HEK293 (cell line): ENCODE measurements at regions not wholly inside any gene's neighbourhood (a gene's known extent, or its start where the extent isn't known, plus 50 kb on each side); places are given as distances from the start of the nearest gene placed in this dataset.
"Not testable (repeated sequence)": the region's sequence is repeated elsewhere in the genome, so short reads cannot be mapped to it uniquely, and the experiment has no call there.

Experiments
- CTCF ChIA-PET: fragments of 350-600 bp; formaldehyde crosslinking; extraction: SDS; loops from one replicate; lab custom pipeline; 2021; ENCODE audit warnings: antibody characterized with exemption; lab: Yijun Ruan, JAX
- POLR2A ChIA-PET: fragments of 300-600 bp; formaldehyde crosslinking; extraction: SDS; loops from one replicate; lab custom pipeline; 2020; ENCODE audit warnings: antibody characterized with exemption, inconsistent platforms; lab: Yijun Ruan, JAX
- H3K27ac ChIP-seq: fragments of 200-500 bp; sonication (Bioruptor generic); 2 replicates; pipeline ENCODE4 v1.5.1; 2014; ENCODE audit warnings: low read depth, low read length, control low read depth, inconsistent platforms; ENCODE audit errors: extremely low read depth
- H3K36me3 ChIP-seq, 2 experiments: fragments of 200-500 bp in 1 of 2; sonication (Bioruptor generic) in 1 of 2; 1 replicate in 1 of 2; 2 replicates in 1 of 2; pipeline ENCODE4 v1.5.1; 2014 to 2017; ENCODE audit warnings: inconsistent platforms in 2 of 2, low read length in 2 of 2; ENCODE audit not compliant: control insufficient read depth in 2 of 2, insufficient read depth in 1 of 2
- H3K4me1 ChIP-seq: fragments of 200-500 bp; sonication (Bioruptor generic); 2 replicates; pipeline ENCODE4 v1.5.1; 2014; ENCODE audit warnings: mild to moderate bottlenecking, low read length, inconsistent platforms; ENCODE audit not compliant: control insufficient read depth, insufficient read depth
- H3K4me3 ChIP-seq: 2 replicates; pipeline ENCODE4 v1.5.1; 2011; ENCODE audit warnings: low read depth, mild to moderate bottlenecking, control low read depth, low read length, moderate library complexity
- H3K9me3 ChIP-seq: fragments of 200-500 bp; sonication (Bioruptor generic); 2 replicates; pipeline ENCODE4 v1.5.1; 2014; ENCODE audit warnings: low read depth, low read length, inconsistent platforms; ENCODE audit not compliant: control insufficient read depth, insufficient read depth
- EGR2 ChIP-seq: fragments of 450-650 bp; formaldehyde crosslinking; IDR thresholded peaks from 2 replicates; pipeline ENCODE4 v1.5.1; 2016; ENCODE audit warnings: low read depth, missing biosample characterization, missing genetic modification characterization
- GLI2 ChIP-seq: fragments of 450-650 bp; formaldehyde crosslinking; IDR thresholded peaks from 2 replicates; pipeline ENCODE4; 2017; ENCODE audit warnings: missing biosample characterization, missing genetic modification characterization, low read depth, borderline replicate concordance
- GLIS1 ChIP-seq: fragments of 450-650 bp; formaldehyde crosslinking; IDR thresholded peaks from 2 replicates; pipeline ENCODE4 v1.5.1; 2016; ENCODE audit warnings: missing biosample characterization, missing genetic modification characterization
- KLF7 ChIP-seq: fragments of 450-650 bp; formaldehyde crosslinking; IDR thresholded peaks from 2 replicates; pipeline ENCODE4 v1.5.1; 2016; ENCODE audit warnings: missing biosample characterization, missing genetic modification characterization, borderline replicate concordance
- ZBTB6 ChIP-seq: fragments of 450-650 bp; formaldehyde crosslinking; IDR thresholded peaks from 2 replicates; pipeline ENCODE4 v1.5.1; 2017; ENCODE audit warnings: missing biosample characterization, missing genetic modification characterization
- ZBTB8A ChIP-seq: fragments of 450-650 bp; formaldehyde crosslinking; IDR thresholded peaks from 2 replicates; pipeline ENCODE4 v1.5.1; 2016; ENCODE audit warnings: missing biosample characterization, missing genetic modification characterization
- ZNF146 ChIP-seq: fragments of 450-650 bp; formaldehyde crosslinking; IDR thresholded peaks from 2 replicates; pipeline ENCODE4 v1.5.1; 2016; ENCODE audit warnings: missing biosample characterization, missing genetic modification characterization
- ZNF148 ChIP-seq: fragments of 450-650 bp; formaldehyde crosslinking; IDR thresholded peaks from 2 replicates; pipeline ENCODE4 v1.5.0; 2017; ENCODE audit warnings: missing biosample characterization, missing genetic modification characterization, borderline replicate concordance
- ZNF202 ChIP-seq: fragments of 450-650 bp; formaldehyde crosslinking; IDR thresholded peaks from 2 replicates; pipeline ENCODE4 v1.5.1; 2016; ENCODE audit warnings: missing biosample characterization, missing genetic modification characterization, borderline replicate concordance
- ZNF239 ChIP-seq: fragments of 450-650 bp; formaldehyde crosslinking; IDR thresholded peaks from 2 replicates; pipeline ENCODE4 v1.5.1; 2016; ENCODE audit warnings: missing biosample characterization, missing genetic modification characterization
- ZNF433 ChIP-seq: fragments of 450-650 bp; formaldehyde crosslinking; IDR thresholded peaks from 2 replicates; pipeline ENCODE4 v1.5.1; 2016; ENCODE audit warnings: missing biosample characterization, missing genetic modification characterization, low read depth
- ZNF521 ChIP-seq: fragments of 450-650 bp; formaldehyde crosslinking; IDR thresholded peaks from 2 replicates; pipeline ENCODE4 v1.5.1; 2017; ENCODE audit warnings: missing biosample characterization, mild to moderate bottlenecking, missing genetic modification characterization
- ZNF580 ChIP-seq: fragments of 450-650 bp; formaldehyde crosslinking; IDR thresholded peaks from 2 replicates; pipeline ENCODE4 v1.5.1; 2016; ENCODE audit warnings: missing biosample characterization, missing genetic modification characterization
- ZNF624 ChIP-seq: fragments of 450-650 bp; formaldehyde crosslinking; IDR thresholded peaks from 2 replicates; pipeline ENCODE4 v1.5.1; 2017; ENCODE audit warnings: missing biosample characterization, missing genetic modification characterization
- ZNF626 ChIP-seq: fragments of 450-650 bp; sonication (Bioruptor Pico); formaldehyde crosslinking; IDR thresholded peaks from 2 replicates; pipeline ENCODE4 v1.5.1; 2018; ENCODE audit warnings: missing biosample characterization, missing genetic modification characterization, inconsistent platforms
- ZNF654 ChIP-seq: fragments of 450-650 bp; formaldehyde crosslinking; IDR thresholded peaks from 2 replicates; pipeline ENCODE4 v1.5.1; 2016; ENCODE audit warnings: low read depth, missing biosample characterization, missing genetic modification characterization
- ZNF677 ChIP-seq: fragments of 450-650 bp; IDR thresholded peaks from 2 replicates; pipeline ENCODE4 v1.5.0; 2018; ENCODE audit warnings: missing biosample characterization, mild to moderate bottlenecking, missing genetic modification characterization, moderate library complexity
- ZNF747 ChIP-seq: fragments of 450-650 bp; formaldehyde crosslinking; IDR thresholded peaks from 2 replicates; pipeline ENCODE4 v1.5.1; 2016; ENCODE audit warnings: missing biosample characterization, missing genetic modification characterization
- ZNF837 ChIP-seq: fragments of 450-650 bp; formaldehyde crosslinking; IDR thresholded peaks from 2 replicates; pipeline ENCODE4 v1.5.1; 2016; ENCODE audit warnings: missing biosample characterization, missing genetic modification characterization
- TF ChIP-seq, protein P1 (sequence below): fragments of 450-650 bp; formaldehyde crosslinking; IDR thresholded peaks from 2 replicates; pipeline ENCODE4 v1.5.1; 2016; ENCODE audit warnings: missing biosample characterization, missing genetic modification characterization

- TF ChIP-seq, protein P1, sequence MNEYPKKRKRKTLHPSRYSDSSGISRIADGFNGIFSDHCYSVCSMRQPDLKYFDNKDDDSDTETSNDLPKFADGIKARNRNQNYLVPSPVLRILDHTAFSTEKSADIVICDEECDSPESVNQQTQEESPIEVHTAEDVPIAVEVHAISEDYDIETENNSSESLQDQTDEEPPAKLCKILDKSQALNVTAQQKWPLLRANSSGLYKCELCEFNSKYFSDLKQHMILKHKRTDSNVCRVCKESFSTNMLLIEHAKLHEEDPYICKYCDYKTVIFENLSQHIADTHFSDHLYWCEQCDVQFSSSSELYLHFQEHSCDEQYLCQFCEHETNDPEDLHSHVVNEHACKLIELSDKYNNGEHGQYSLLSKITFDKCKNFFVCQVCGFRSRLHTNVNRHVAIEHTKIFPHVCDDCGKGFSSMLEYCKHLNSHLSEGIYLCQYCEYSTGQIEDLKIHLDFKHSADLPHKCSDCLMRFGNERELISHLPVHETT = no peak
- TF ChIP-seq ZBTB8A (tag by site-specific recombination) (no peak), ZNF433 (tag by site-specific recombination) (no peak), ZNF837 (no peak)
These were observed 93.5 kb upstream of the MAPRE2 start (continued) for GRCh38 chr18:34947711-34948125.

GRCh38 chr18:34951625-34952379 lies 89.4 kb upstream of the MAPRE2 start:
- H3K4me1 ChIP-seq = no peaks in the 10 kb centered on the region
- ChIA-PET POLR2A (no interaction called here), CTCF (no interaction called here)
- no peaks in the 10 kb centered on the region for H3K9me3 ChIP-seq
- H3K27ac ChIP-seq = no peak overlapping the region
- no peak for TF ChIP-seq ZNF747 (tag by site-specific recombination)
- no peak for TF ChIP-seq GLI2 (tag by site-specific recombination)
- TF ChIP-seq ZNF239 (tag by site-specific recombination) = no peak
- H3K4me3 ChIP-seq = no peak overlapping the region
- H3K36me3 ChIP-seq = no peaks in the 10 kb centered on the region

- H3K36me3 ChIP-seq = no peaks in the 10 kb centered on the region
- no peak overlapping the region for H3K27ac ChIP-seq
- TF ChIP-seq EGR2 (tag by site-specific recombination) (no peak), ZNF624 (tag by site-specific recombination) (no peak), GLIS1 (tag by site-specific recombination) (no peak)
- TF ChIP-seq, all 188 proteins: peak for 0
- no peak overlapping the region for H3K4me3 ChIP-seq
- CTCF ChIA-PET = interaction anchor here (0.6 kb wide), 1 partner anchor 794 kb away, joined by 4 read pairs; no protein-coding TSS in a partner anchor
- POLR2A ChIA-PET = no interaction called here
- no peaks in the 10 kb centered on the region for H3K4me1 ChIP-seq
- H3K9me3 ChIP-seq = no peaks in the 10 kb centered on the region
These were observed 88.0 kb upstream of the MAPRE2 start for GRCh38 chr18:34953212-34953611.

DNA sequence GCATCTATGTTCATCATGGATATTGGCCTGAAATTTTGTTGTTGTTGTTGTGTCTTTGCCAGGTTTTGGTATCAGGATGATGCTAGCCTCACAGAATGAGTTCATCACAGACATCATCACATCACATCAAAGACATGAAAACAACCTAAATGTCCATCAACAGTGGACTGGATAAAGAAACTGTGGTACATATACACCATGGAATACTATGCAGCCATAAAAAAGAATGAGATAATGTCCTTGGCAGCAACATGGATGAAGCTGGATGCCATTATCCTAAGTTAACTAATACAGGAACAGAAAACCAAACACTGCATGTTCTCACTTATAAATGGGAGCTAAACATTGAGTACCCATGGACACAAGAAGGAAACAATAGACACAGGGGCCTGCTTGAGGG lies 85.7 kb upstream of the MAPRE2 start:
- CTCF ChIA-PET = interaction anchor here (0.9 kb wide), 1 partner anchor 19 kb away, joined by 3 read pairs; no protein-coding TSS in a partner anchor
- H3K4me1 ChIP-seq, H3K27ac ChIP-seq, H3K36me3 ChIP-seq, POLR2A ChIA-PET, H3K4me3 ChIP-seq, H3K9me3 ChIP-seq: not testable (repeated sequence)
- TF ChIP-seq ZNF580 (tag by site-specific recombination) = 0 out of 2 replicates have a peak, but pooled peaks have one; percentile 41
- TF ChIP-seq ZNF146 (tag by site-specific recombination) = peak; percentile 77

DNA sequence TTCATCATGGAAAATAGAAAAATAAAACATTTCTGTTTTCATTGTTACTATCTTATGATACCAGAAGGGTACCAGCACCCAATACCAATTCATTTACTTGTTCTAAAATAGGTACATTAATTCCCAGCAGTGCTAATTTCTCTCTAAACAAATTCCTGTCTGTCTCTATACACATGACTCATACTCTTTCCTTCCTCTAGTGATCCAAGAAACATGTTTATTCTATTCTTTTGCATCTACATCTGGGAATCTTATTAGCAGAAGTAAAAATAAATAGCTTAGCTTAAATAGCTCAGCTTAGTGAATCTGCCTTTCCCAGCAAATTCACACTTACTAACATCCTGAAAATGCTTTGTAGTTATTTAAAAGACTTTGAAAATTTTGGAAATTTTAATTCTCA lies 84.5 kb upstream of the MAPRE2 start:
- Histone ChIP-seq H3K36me3 (no peaks in the 10 kb centered on the region), H3K4me1 (no peaks in the 10 kb centered on the region), H3K27ac (no peak overlapping the region), H3K4me3 (no peak overlapping the region), H3K9me3 (no peaks in the 10 kb centered on the region)
- ChIA-PET POLR2A (no interaction called here), CTCF (interaction anchor here (0.7 to 1.3 kb wide), 3 partner anchors 22 to 158 kb away, joined by 3 read pairs; no protein-coding TSS in a partner anchor)
- TF ChIP-seq ZNF521 (tag by site-specific recombination) (no peak), ZNF580 (tag by site-specific recombination) (no peak), ZNF148 (tag by site-specific recombination) (no peak), KLF7 (tag by site-specific recombination) (no peak), ZNF654 (tag by site-specific recombination) (no peak), ZNF239 (tag by site-specific recombination) (no peak), ZBTB6 (tag by site-specific recombination) (no peak), ZNF202 (tag by site-specific recombination) (no peak), ZNF677 (no peak), ZNF626 (tag by site-specific recombination) (no peak), ZBTB8A (tag by site-specific recombination) (no peak)
- TF ChIP-seq, all 188 proteins: peak for 0
